ENCODE measurements at regions not wholly inside any gene's neighbourhood (a gene's known extent, or its start where the extent isn't known, plus 50 kb on each side); places are given as distances from the start of the nearest gene placed in this dataset.
"Not testable (repeated sequence)": the region's sequence is repeated elsewhere in the genome, so short reads cannot be mapped to it uniquely, and the experiment has no call there.

- DNase-seq (ENCODE audit: low spot score), result no peak
These were observed 425.7 kb downstream of the SPRY2 start for GRCh38 chr13:79915114-79915811.

- no peak for DNase-seq (ENCODE audit: low spot score)
These were observed 427.6 kb downstream of the SPRY2 start for GRCh38 chr13:79913141-79913827.

- no peak for DNase-seq (ENCODE audit: low spot score)
These were observed 428.5 kb downstream of the SPRY2 start for GRCh38 chr13:79912403-79912802.

GRCh38 chr13:79910875-79911540 lies 429.9 kb downstream of the SPRY2 start:
- DNase-seq (ENCODE audit: low spot score), result no peak

GRCh38 chr13:79909644-79910043 lies 428.7 kb downstream of the NDFIP2 start:
- DNase-seq (ENCODE audit: low spot score), result no peak

GRCh38 chr13:79908381-79908780 lies 427.4 kb downstream of the NDFIP2 start:
- DNase-seq (ENCODE audit: low spot score), result no peak

- DNase-seq (ENCODE audit: low spot score), result no peak
These were observed 426.6 kb downstream of the NDFIP2 start for GRCh38 chr13:79907527-79907926.

- DNase-seq (ENCODE audit: low spot score), result no peak
These were observed 425.4 kb downstream of the NDFIP2 start for GRCh38 chr13:79906345-79906744.

GRCh38 chr13:79905018-79905417 lies 424.1 kb downstream of the NDFIP2 start:
- no peak for DNase-seq (ENCODE audit: low spot score)

- DNase-seq (ENCODE audit: low spot score), result no peak
These were observed 423.6 kb downstream of the NDFIP2 start for GRCh38 chr13:79904581-79904980.

GRCh38 chr13:79901336-79901735 lies 420.4 kb downstream of the NDFIP2 start:
- no peak for DNase-seq (ENCODE audit: low spot score)

- no peak for DNase-seq (ENCODE audit: low spot score)
These were observed 419.4 kb downstream of the NDFIP2 start for GRCh38 chr13:79900356-79900755.

GRCh38 chr13:79898996-79899395 lies 418.0 kb downstream of the NDFIP2 start:
- DNase-seq (ENCODE audit: low spot score), result no peak

- no peak for DNase-seq (ENCODE audit: low spot score)
These were observed 417.4 kb downstream of the NDFIP2 start for GRCh38 chr13:79898202-79898826.

- DNase-seq (ENCODE audit: low spot score), result no peak
These were observed 415.9 kb downstream of the NDFIP2 start for GRCh38 chr13:79896851-79897250.

- DNase-seq (ENCODE audit: low spot score), result no peak
These were observed 414.5 kb downstream of the NDFIP2 start for GRCh38 chr13:79895416-79895815.

GRCh38 chr13:79887278-79887677 lies 406.3 kb downstream of the NDFIP2 start:
- not testable (repeated sequence) for DNase-seq (ENCODE audit: low spot score)

GRCh38 chr13:79886601-79887000 lies 405.6 kb downstream of the NDFIP2 start:
- DNase-seq (ENCODE audit: low spot score), result no peak

GRCh38 chr13:79884890-79885289 lies 403.9 kb downstream of the NDFIP2 start:
- DNase-seq (ENCODE audit: low spot score), result no peak

- DNase-seq (ENCODE audit: low spot score), result no peak
These were observed 402.3 kb downstream of the NDFIP2 start for GRCh38 chr13:79883216-79883615.

- DNase-seq (ENCODE audit: low spot score), result no peak
These were observed 399.9 kb downstream of the NDFIP2 start for GRCh38 chr13:79880818-79881217.

All from activated CD4-positive, alpha-beta T cell treated with anti-CD3 and anti-CD28 coated beads, Interleukin-2, Interleukin-4, amounts not matched to agents 100 ng/mL and 50 ng/mL, durations not matched to agents 16 hours and 8 hours (primary cell).